ENCODE measurements at regions not wholly inside any gene's neighbourhood (a gene's known extent, or its start where the extent isn't known, plus 50 kb on each side); places are given as distances from the start of the nearest gene placed in this dataset.

DNA sequence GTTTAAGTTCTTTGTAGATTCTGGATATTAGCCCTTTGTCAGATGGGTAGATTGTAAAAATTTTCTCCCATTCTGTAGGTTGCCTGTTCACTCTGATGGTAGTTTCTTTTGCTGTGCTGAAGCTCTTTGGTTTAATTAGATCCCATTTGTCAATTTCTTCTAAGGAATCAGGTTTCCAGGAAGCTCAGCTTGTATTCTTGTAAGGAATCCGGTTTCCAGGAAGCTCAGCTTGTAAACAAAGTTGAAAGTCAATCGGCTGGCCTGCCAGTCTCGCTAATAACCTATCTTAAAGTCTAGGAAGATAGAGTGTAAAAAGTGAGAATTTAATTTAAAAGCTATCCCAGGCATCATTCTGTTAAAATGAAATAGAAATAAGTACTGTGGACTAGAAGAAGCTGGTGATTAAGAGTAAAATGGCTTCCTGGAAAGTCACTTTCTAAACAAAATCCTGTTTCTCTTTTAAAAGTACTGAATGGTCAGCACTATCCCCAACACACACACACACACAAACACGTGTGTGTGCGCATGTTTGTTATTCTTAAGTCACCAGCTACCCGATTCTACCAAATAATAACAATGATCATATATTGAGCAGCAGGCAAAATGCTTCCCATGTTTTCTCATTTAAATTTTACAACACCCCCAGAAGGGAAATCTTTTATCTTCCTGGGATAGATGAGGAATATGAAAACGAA is 171.7 kb downstream of the PAPSS1 start:
- BruUV-seq (replicated peaks) = no TSS peak
- Histone ChIP-seq H3K4me2 (ENCODE audit: control insufficient read depth, insufficient read depth) (no peak overlapping the region), H3K9ac (ENCODE audit: control insufficient read depth, insufficient read depth, low read length) (no peak overlapping the region), H3K4me3 (no peak overlapping the region), H2AFZ (ENCODE audit: control insufficient read depth, low read depth, low read length) (no peak overlapping the region), H3K79me2 (ENCODE audit: control insufficient read depth, insufficient read depth, low read length) (no peaks in the 10 kb centered on the region), H3K4me1 (ENCODE audit: control insufficient read depth, insufficient read depth, low read length) (no peaks in the 10 kb centered on the region), H3K27ac (ENCODE audit: control insufficient read depth, insufficient read depth) (no peak overlapping the region), H3K36me3 (ENCODE audit: control insufficient read depth in 2 of 2, insufficient read depth in 2 of 2, low read length in 1 of 2) (no peaks in the 10 kb centered on the region), H3K9me3 (replicated peaks; ENCODE audit: control insufficient read depth, insufficient read depth, low read length) (no peaks in the 10 kb centered on the region), H3K27me3 (replicated peaks in 1 of 2; ENCODE audit: control insufficient read depth in 2 of 2, insufficient read depth in 2 of 2, low read length in 1 of 2) (no peaks in the 10 kb centered on the region), H4K20me1 (ENCODE audit: control insufficient read depth, insufficient read depth) (no peaks in the 10 kb centered on the region)
- ChIA-PET POLR2A (interaction anchor here (0.5 kb wide), 1 partner anchor 523 kb away, joined by 3 read pairs; no protein-coding TSS in a partner anchor), RAD21 (ENCODE audit: unreplicated experiment) (no interaction called here), CTCF (no interaction called here), SMC1A (ENCODE audit: uncharacterized antibody, unreplicated experiment) (no interaction called here)
- in situ Hi-C loops (cut with MboI) = no loop called here
- intact Hi-C loops (cut with micrococcal nuclease; ENCODE audit: unreplicated experiment) = no loop called here
- 33% methylated on average over 7 of the region's 7 CpGs for WGBS (ENCODE audit: insufficient coverage, insufficient replicate concordance, low lambda C conversion rate, missing lambda C conversion rate)
- no peak for DNase-seq (ENCODE audit: low read depth, low spot score)
- FAIRE-seq = no peak
- ATAC-seq = no peak
- TF ChIP-seq ZBTB40 (IDR thresholded peaks at IDR 0.05; ENCODE audit: borderline replicate concordance) = no peak
- no peak for TF ChIP-seq FOXM1 (IDR thresholded peaks at IDR 0.05; ENCODE audit: low read depth, low read length)
- no peak for TF ChIP-seq ZZZ3 (IDR thresholded peaks at IDR 0.05; ENCODE audit: control insufficient read depth, insufficient read length, low read depth)
- no peak for TF ChIP-seq TBL1XR1 (IDR thresholded peaks at IDR 0.05; ENCODE audit: low read depth, low read length)
- TF ChIP-seq, protein P1, sequence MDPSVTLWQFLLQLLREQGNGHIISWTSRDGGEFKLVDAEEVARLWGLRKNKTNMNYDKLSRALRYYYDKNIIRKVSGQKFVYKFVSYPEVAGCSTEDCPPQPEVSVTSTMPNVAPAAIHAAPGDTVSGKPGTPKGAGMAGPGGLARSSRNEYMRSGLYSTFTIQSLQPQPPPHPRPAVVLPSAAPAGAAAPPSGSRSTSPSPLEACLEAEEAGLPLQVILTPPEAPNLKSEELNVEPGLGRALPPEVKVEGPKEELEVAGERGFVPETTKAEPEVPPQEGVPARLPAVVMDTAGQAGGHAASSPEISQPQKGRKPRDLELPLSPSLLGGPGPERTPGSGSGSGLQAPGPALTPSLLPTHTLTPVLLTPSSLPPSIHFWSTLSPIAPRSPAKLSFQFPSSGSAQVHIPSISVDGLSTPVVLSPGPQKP (IDR thresholded peaks at IDR 0.05; ENCODE audit: low read depth, low read length) = no peak
- TF ChIP-seq, protein P2, sequence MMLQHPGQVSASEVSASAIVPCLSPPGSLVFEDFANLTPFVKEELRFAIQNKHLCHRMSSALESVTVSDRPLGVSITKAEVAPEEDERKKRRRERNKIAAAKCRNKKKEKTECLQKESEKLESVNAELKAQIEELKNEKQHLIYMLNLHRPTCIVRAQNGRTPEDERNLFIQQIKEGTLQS (IDR thresholded peaks at IDR 0.05; ENCODE audit: borderline replicate concordance, extremely low read depth, low read depth, low read length) = no peak
- no peak for TF ChIP-seq ZNF384 (IDR thresholded peaks at IDR 0.05; ENCODE audit: borderline replicate concordance, low read depth, low read length)
- TF ChIP-seq CUX1 (IDR thresholded peaks at IDR 0.05; ENCODE audit: insufficient replicate concordance, low read depth, low read length) = no peak
- no peak for TF ChIP-seq MXI1 (IDR thresholded peaks at IDR 0.05; ENCODE audit: low read depth, low read length)
- no peak for TF ChIP-seq MTA2 (IDR thresholded peaks at IDR 0.05; ENCODE audit: low read depth)
- TF ChIP-seq EZH2 (IDR thresholded peaks at IDR 0.05; ENCODE audit: borderline replicate concordance, control insufficient read depth, low read depth, low read length) = no peak
- no peak for TF ChIP-seq SMAD5 (IDR thresholded peaks at IDR 0.05; ENCODE audit: low read depth)
- TF ChIP-seq NR2C1 (IDR thresholded peaks at IDR 0.05) = no peak
